COR-L47 (cell line): ENCODE measurements at regions not wholly inside any gene's neighbourhood (a gene's known extent, or its start where the extent isn't known, plus 50 kb on each side); places are given as distances from the start of the nearest gene placed in this dataset.
"Not testable (repeated sequence)": the region's sequence is repeated elsewhere in the genome, so short reads cannot be mapped to it uniquely, and the experiment has no call there.

Experiments used
- DNase-seq: peaks from one replicate; lab custom pipeline; 2025; lab: John Stamatoyannopoulos, UW

- no peak for DNase-seq
Observed at GRCh38 chr9:103068753-103069152, 73.6 kb downstream of the CYLC2 start.

GRCh38 chr9:103078581-103078980 lies 83.4 kb downstream of the CYLC2 start:
- DNase-seq, result no peak

- DNase-seq, result no peak
Observed at GRCh38 chr9:103082494-103082893, 87.4 kb downstream of the CYLC2 start.

- no peak for DNase-seq
Observed at GRCh38 chr9:103089357-103089756, 94.2 kb downstream of the CYLC2 start.

- no peak for DNase-seq
Observed at GRCh38 chr9:103104101-103104500, 109.0 kb downstream of the CYLC2 start.

- DNase-seq, result no peak
Observed at GRCh38 chr9:103116246-103116645, 121.1 kb downstream of the CYLC2 start.

GRCh38 chr9:103126494-103126893 lies 131.4 kb downstream of the CYLC2 start:
- no peak for DNase-seq

- DNase-seq, result no peak
Observed at GRCh38 chr9:103139891-103140290, 144.8 kb downstream of the CYLC2 start.

- no peak for DNase-seq
Observed at GRCh38 chr9:103152473-103152872, 157.3 kb downstream of the CYLC2 start.

GRCh38 chr9:103167530-103167929 lies 172.4 kb downstream of the CYLC2 start:
- no peak for DNase-seq

- DNase-seq, result no peak
Observed at GRCh38 chr9:103168254-103168653, 173.1 kb downstream of the CYLC2 start.

GRCh38 chr9:103169798-103170197 lies 174.7 kb downstream of the CYLC2 start:
- DNase-seq, result no peak

GRCh38 chr9:103183701-103184171 lies 188.6 kb downstream of the CYLC2 start:
- peak; percentile 95 for DNase-seq

- no peak for DNase-seq
Observed at GRCh38 chr9:103186959-103187358, 191.8 kb downstream of the CYLC2 start.

- DNase-seq, result no peak
Observed at GRCh38 chr9:103188781-103189350, 193.7 kb downstream of the CYLC2 start.

- no peak for DNase-seq
Observed at GRCh38 chr9:103193992-103194391, 198.9 kb downstream of the CYLC2 start.

- no peak for DNase-seq
Observed at GRCh38 chr9:103203172-103203571, 208.0 kb downstream of the CYLC2 start.

- not testable (repeated sequence) for DNase-seq
Observed at GRCh38 chr9:103205881-103206585, 210.9 kb downstream of the CYLC2 start.

- DNase-seq, result no peak
Observed at GRCh38 chr9:103210607-103211006, 215.5 kb downstream of the CYLC2 start.

GRCh38 chr9:103215197-103215596 lies 220.1 kb downstream of the CYLC2 start:
- no peak for DNase-seq

GRCh38 chr9:103225702-103226646 lies 230.8 kb downstream of the CYLC2 start:
- DNase-seq, result no peak

- no peak for DNase-seq
Observed at GRCh38 chr9:103226647-103227013, 231.5 kb downstream of the CYLC2 start.
